LNCAP (cell line): ENCODE measurements at regions not wholly inside any gene's neighbourhood (a gene's known extent, or its start where the extent isn't known, plus 50 kb on each side); places are given as distances from the start of the nearest gene placed in this dataset.

ENCODE experiments used
- TF ChIP-seq, protein P1 (sequence below): fragments of 450-650 bp; IDR thresholded peaks from 2 replicates; pipeline ENCODE4 v1.5.1; 2017; ENCODE audit warnings: mild to moderate bottlenecking

DNA sequence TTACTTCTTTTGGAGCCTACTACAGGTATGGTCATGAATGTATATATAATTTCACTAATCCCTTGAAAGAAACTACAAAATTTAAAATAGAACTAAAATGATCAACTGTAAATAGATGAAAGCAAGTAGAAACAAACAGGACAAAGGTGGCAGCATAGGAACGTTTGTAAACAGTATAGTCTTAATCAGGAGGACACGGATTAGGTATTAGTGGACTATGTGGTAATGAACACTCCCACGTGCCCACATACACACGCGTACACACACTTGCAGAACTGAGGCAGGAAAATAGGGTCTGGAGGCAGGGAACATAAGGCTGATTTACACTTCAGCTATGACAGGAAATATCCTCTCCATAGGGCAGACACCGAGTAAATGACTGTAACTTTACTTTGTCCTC, 1397.8 kb downstream of the NCAM2 start:
- TF ChIP-seq, protein P1, sequence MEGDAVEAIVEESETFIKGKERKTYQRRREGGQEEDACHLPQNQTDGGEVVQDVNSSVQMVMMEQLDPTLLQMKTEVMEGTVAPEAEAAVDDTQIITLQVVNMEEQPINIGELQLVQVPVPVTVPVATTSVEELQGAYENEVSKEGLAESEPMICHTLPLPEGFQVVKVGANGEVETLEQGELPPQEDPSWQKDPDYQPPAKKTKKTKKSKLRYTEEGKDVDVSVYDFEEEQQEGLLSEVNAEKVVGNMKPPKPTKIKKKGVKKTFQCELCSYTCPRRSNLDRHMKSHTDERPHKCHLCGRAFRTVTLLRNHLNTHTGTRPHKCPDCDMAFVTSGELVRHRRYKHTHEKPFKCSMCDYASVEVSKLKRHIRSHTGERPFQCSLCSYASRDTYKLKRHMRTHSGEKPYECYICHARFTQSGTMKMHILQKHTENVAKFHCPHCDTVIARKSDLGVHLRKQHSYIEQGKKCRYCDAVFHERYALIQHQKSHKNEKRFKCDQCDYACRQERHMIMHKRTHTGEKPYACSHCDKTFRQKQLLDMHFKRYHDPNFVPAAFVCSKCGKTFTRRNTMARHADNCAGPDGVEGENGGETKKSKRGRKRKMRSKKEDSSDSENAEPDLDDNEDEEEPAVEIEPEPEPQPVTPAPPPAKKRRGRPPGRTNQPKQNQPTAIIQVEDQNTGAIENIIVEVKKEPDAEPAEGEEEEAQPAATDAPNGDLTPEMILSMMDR = no peak

DNA sequence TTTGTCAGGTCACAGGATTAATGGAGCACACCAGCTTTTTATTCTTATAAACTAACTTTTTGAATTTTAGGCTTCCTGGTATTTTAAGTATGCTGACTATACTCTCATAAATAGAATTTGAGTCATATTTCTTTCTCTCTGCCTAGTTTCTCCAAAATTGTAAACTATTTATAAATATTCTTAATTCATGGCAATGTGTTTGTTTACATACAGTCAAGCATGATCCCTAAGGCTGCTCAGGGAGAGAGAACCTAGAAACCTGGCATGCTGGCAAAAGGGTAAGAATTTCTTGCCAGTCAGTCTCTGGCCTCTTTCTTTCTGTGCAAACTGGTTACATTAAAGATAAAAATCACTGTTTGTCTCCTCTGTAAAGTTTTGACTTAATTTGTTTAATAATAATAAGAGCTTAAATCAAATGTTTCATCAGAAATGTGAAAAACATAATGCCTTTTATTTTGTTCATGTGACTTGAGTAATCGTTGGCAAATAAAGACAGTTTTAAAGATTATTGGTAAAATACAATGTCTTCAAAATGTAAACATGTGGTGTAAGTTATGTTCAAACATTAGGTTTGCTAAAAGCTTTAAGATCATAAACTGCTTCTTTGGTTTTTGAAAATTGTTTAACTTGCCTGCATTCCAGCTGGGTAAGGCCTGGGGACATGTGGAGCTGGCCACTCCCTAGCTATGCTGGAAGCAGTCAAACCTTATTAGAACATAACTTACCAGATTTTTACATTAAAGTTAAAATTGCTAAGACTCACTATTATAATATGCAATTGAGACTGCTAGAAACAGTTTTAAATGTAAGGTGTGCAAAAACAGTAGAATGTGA, 1401.7 kb downstream of the NCAM2 start:
- TF ChIP-seq, protein P1 = no peak

DNA sequence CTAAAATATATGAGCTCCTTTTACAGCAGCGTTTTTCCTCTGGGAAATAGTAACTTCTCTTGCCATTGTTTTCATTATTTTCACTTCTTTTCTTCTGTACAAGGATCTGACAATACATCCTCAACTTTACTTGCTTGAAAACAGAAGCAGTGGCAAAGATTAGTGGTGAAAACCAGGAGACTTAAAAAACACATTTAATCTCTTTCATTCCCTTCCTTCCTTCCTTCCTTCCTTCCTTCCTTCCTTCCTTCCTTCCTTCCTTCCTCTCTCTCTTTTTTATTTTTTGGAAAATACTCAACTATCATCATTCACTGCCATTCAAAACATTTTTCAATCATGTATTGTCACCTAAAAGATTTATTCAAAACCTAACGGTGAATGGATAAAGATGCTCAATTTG, 1411.4 kb downstream of the NCAM2 start:
- TF ChIP-seq, protein P1 = no peak

DNA sequence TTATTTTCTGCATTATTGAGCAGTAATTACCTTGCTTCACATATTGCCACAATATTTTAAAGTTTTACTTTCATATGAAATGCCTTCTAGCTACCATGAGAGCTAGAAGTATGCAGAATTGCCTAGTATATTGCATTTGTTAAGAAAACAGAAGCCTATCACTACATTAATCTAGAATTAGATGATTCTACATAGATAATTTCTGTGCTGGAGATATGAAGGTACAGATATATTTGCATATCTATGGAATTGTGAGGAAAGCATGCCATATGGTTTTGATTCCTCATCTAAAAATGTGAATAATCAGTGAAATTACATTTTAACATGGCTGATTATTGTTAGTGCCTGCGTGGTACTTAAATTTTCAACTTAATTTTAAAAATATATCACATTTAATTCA, 1418.3 kb downstream of the NCAM2 start:
- TF ChIP-seq, protein P1 = no peak

DNA sequence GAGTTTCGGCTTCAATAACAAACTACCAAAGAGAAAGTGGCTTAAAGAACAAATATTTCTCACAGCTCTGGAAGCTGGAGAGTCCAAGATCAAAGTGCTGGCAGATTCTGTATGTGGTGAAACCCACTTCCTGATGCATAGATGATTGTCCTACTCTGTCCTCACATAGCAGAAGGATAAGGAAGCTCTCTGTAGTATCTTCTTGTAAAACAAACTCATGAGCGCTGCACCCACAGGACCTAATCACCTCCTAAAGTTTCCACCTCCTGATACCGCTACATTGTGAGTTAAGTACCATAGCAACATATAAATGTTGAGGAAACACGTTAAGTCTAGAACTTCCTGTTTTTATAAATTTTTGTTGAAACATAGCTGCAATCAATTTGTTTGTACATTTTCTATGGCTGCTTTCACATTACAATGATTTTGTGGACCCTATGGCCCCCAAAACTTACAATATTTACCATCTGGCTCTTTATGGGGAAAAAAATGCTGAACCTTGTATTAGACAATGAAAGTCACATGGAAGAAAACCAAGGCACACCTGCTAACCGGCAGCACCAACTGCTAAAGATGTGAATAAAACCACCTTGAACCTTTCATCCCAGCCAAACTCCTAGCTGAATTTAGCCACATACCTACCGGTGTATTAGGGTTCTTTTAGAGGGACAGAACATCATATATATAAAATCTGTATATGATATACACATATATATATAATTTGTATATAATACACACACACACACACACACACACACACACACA, 1423.4 kb downstream of the NCAM2 start:
- TF ChIP-seq, protein P1 = no peak

DNA sequence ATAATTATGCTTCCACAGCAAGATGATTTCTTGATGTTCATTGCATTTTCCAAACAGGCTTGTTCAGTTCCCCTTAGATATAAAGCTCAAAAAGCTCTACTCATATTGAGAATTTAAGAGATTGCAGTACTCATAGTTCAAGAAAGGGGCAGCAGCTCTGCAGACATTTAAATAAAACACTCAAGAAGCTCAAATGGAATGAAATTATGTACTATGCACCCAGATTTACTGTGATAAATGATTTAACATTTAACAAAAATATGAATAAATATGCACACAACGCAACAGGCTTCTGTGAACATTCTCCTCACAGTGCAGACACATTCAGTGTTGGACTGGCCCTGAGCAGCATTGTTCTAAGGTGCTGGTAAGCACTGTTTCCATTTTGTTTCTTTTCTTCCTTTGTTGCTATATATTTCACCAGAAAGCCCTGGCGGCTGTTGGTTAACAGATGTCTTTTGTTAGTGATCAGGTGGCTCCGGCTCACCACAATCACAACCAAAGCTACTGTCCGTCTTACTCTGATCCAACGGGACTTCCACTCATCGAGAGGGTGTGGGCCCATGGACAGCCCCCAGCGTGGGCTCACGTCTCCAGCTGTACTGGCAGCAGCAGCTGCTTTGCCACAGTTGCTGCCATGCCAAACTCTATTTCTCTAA, 1440.3 kb downstream of the NCAM2 start:
- TF ChIP-seq, protein P1 = peak; percentile 20; the same call in 1 of the 2 replicates

DNA sequence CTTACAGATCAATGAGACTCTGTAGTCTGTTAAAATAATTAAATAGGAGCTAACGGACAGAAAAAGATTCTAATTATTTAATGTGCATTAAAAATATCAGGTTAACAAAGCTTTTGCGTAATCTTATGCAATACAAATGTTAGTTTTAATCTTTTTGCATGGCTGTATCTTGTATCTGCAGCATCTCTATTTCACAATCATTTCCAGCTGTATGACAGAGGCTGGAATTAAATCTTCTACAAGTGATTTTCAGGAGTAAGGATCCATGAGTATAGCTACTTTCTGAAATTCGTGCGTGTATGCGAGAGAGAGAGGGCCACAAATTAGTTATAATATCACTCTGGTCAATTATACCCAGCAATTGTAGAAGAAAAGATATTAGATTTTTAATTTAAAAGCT, 1446.8 kb downstream of the NCAM2 start:
- TF ChIP-seq, protein P1 = no peak
